HG03280 (cell line): ENCODE measurements at regions not wholly inside any gene's neighbourhood (a gene's known extent, or its start where the extent isn't known, plus 50 kb on each side); places are given as distances from the start of the nearest gene placed in this dataset.
"Not testable (repeated sequence)": the region's sequence is repeated elsewhere in the genome, so short reads cannot be mapped to it uniquely, and the experiment has no call there.

ENCODE experiments used
- ATAC-seq: cut with Tn5 transposase; IDR thresholded peaks from one replicate; pipeline ENCODE4 v1.9.1; 2021; ENCODE audit warnings: mild to moderate bottlenecking, moderate library complexity; ENCODE audit not compliant: unreplicated experiment

GRCh38 chr3:159748425-159748824, 240.2 kb upstream of the IL12A start:
- no peak for ATAC-seq

GRCh38 chr3:159749406-159749805, 239.2 kb upstream of the IL12A start:
- no peak for ATAC-seq

GRCh38 chr3:159751146-159751545, 237.5 kb upstream of the IL12A start:
- ATAC-seq: no peak

GRCh38 chr3:159751752-159752151, 236.9 kb upstream of the IL12A start:
- no peak for ATAC-seq

GRCh38 chr3:159756279-159757207, 232.1 kb upstream of the IL12A start:
- not testable (repeated sequence) for ATAC-seq

GRCh38 chr3:159757341-159758060, 231.1 kb upstream of the IL12A start:
- no peak for ATAC-seq

GRCh38 chr3:159760046-159760445, 228.6 kb upstream of the IL12A start:
- no peak for ATAC-seq

GRCh38 chr3:159761369-159761768, 227.3 kb upstream of the IL12A start:
- ATAC-seq: no peak

- ATAC-seq: no peak
Observed at GRCh38 chr3:159761848-159762635, 226.6 kb upstream of the IL12A start.

GRCh38 chr3:159763011-159763601, 225.5 kb upstream of the IL12A start:
- ATAC-seq: peak; percentile 15

GRCh38 chr3:159763602-159764489, 224.8 kb upstream of the IL12A start:
- peak; percentile 64 for ATAC-seq

- ATAC-seq: no peak
Observed at GRCh38 chr3:159764490-159765029, 224.1 kb upstream of the IL12A start.

GRCh38 chr3:159765030-159765859, 223.4 kb upstream of the IL12A start:
- no peak for ATAC-seq

- no peak for ATAC-seq
Observed at GRCh38 chr3:159765860-159766294, 222.8 kb upstream of the IL12A start.

- no peak for ATAC-seq
Observed at GRCh38 chr3:159766563-159767185, 222.0 kb upstream of the IL12A start.

GRCh38 chr3:159770998-159771397, 217.6 kb upstream of the IL12A start:
- ATAC-seq: no peak

GRCh38 chr3:159771865-159772611, 216.6 kb upstream of the IL12A start:
- ATAC-seq: no peak
